CD8-positive, alpha-beta memory T cell (primary cell): ENCODE measurements at regions not wholly inside any gene's neighbourhood (a gene's known extent, or its start where the extent isn't known, plus 50 kb on each side); places are given as distances from the start of the nearest gene placed in this dataset.

Experiments used
- CTCF ChIA-PET: fragments of 350-600 bp; sonication (Branson Sonifier 250); formaldehyde crosslinking; loops from one replicate; lab custom pipeline; 2021; ENCODE audit warnings: antibody characterized with exemption; lab: Charles Lee
- POLR2A ChIA-PET: fragments of 350-600 bp; sonication (Branson Sonifier 250); formaldehyde crosslinking; loops from one replicate; lab custom pipeline; 2021; ENCODE audit warnings: antibody characterized with exemption; lab: Charles Lee
- DNase-seq, 5 donors: peaks; one replicate each; pipeline versions ENCODE4 v3.0.0 to v3.0.0-alpha.2; 2020 to 2022; ENCODE audit warnings: mixed read lengths in 1 of 5
- H3K27ac ChIP-seq: one replicate; pipeline ENCODE4 v1.7.0; 2013; ENCODE audit warnings: low read depth, mild to moderate bottlenecking, low read length, moderate library complexity
- H3K27me3 ChIP-seq: 2 replicates; pipeline ENCODE4 v1.7.0; 2013; ENCODE audit warnings: low read length, mild to moderate bottlenecking; ENCODE audit not compliant: insufficient read depth, poor library complexity, severe bottlenecking
- H3K36me3 ChIP-seq: 2 replicates; pipeline ENCODE4 v1.7.0; 2013; ENCODE audit warnings: mild to moderate bottlenecking, low read length, moderate library complexity; ENCODE audit not compliant: insufficient read depth
- H3K4me1 ChIP-seq: 2 replicates; pipeline ENCODE4 v1.7.0; 2013; ENCODE audit warnings: mild to moderate bottlenecking, low read length, moderate library complexity; ENCODE audit not compliant: insufficient read depth
- H3K4me3 ChIP-seq: 2 replicates; pipeline ENCODE4 v1.7.0; 2013; ENCODE audit warnings: mild to moderate bottlenecking, low read length
- H3K9me3 ChIP-seq: 2 replicates; pipeline ENCODE4 v1.7.0; 2013; ENCODE audit warnings: mild to moderate bottlenecking, low read length
- H3K27ac Mint-ChIP-seq, 8 donors: one replicate each; pipeline ENCODE4 v1.8.0; 2020 to 2021; ENCODE audit warnings: mixed read lengths in 8 of 8, mild to moderate bottlenecking in 6 of 8, inconsistent platforms in 3 of 8, moderate library complexity in 3 of 8
- H3K27me3 Mint-ChIP-seq, 2 donors: one replicate each; pipeline ENCODE4 v1.8.0; 2020 to 2021; ENCODE audit warnings: mixed read lengths in 2 of 2, mild to moderate bottlenecking in 1 of 2, moderate library complexity in 1 of 2
- H3K36me3 Mint-ChIP-seq, 3 donors: one replicate each; pipeline ENCODE4 v1.8.0; 2020 to 2021; ENCODE audit warnings: mixed read lengths in 3 of 3, inconsistent platforms in 1 of 3, mild to moderate bottlenecking in 1 of 3
- H3K4me1 Mint-ChIP-seq, 3 donors: one replicate each; pipeline ENCODE4 v1.8.0; 2020 to 2021; ENCODE audit warnings: mixed read lengths in 3 of 3, inconsistent platforms in 1 of 3, mild to moderate bottlenecking in 1 of 3
- H3K4me3 Mint-ChIP-seq, 7 donors: one replicate each; pipeline ENCODE4 v1.8.0; 2020 to 2021; ENCODE audit warnings: mixed read lengths in 7 of 7, mild to moderate bottlenecking in 6 of 7, moderate library complexity in 4 of 7, inconsistent platforms in 2 of 7
- H3K9me3 Mint-ChIP-seq, 5 donors: one replicate each; pipeline ENCODE4 v1.8.0; 2020 to 2022; ENCODE audit warnings: mixed read lengths in 5 of 5, mild to moderate bottlenecking in 3 of 5, moderate library complexity in 2 of 5, inconsistent platforms in 1 of 5

GRCh38 chr3:137820366-137820765, 56.3 kb downstream of the SOX14 start:
- H3K4me1 Mint-ChIP-seq, result no peaks in the 10 kb centered on the region
- CTCF ChIA-PET, result no interaction called here

GRCh38 chr3:137835096-137835495, 71.0 kb downstream of the SOX14 start:
- POLR2A ChIA-PET, result no interaction called here
- Mint-ChIP-seq H3K9me3 (peaks cover 0 to 4% (median 1%) of the 10 kb centered on the region in 5 donors), H3K27me3 (peaks cover 0 to 3% of the 10 kb centered on the region in 2 donors), H3K36me3 (no peaks in the 10 kb centered on the region), H3K4me1 (no peaks in the 10 kb centered on the region), H3K4me3 (no peak overlapping the region), H3K27ac (no peak overlapping the region)
- Histone ChIP-seq H3K9me3 (no peaks in the 10 kb centered on the region), H3K27ac (no peak overlapping the region), H3K36me3 (no peaks in the 10 kb centered on the region), H3K27me3 (no peaks in the 10 kb centered on the region), H3K4me1 (no peaks in the 10 kb centered on the region), H3K4me3 (no peak overlapping the region)
- CTCF ChIA-PET, result no interaction called here
- no peak for DNase-seq

More at GRCh38 chr3:137820366-137820765, 56.3 kb downstream of the SOX14 start:
- Histone ChIP-seq H3K9me3 (no peaks in the 10 kb centered on the region), H3K4me3 (no peak overlapping the region), H3K36me3 (no peaks in the 10 kb centered on the region), H3K27me3 (no peaks in the 10 kb centered on the region), H3K4me1 (no peaks in the 10 kb centered on the region), H3K27ac (no peak overlapping the region)
- Mint-ChIP-seq H3K9me3 (peaks cover 0 to 4% (median 0%) of the 10 kb centered on the region in 5 donors), H3K4me3 (no peak overlapping the region), H3K27me3 (peaks cover 2 to 5% of the 10 kb centered on the region in 2 donors), H3K27ac (no peak overlapping the region), H3K36me3 (no peaks in the 10 kb centered on the region)
- POLR2A ChIA-PET, result no interaction called here
- DNase-seq, result no peak

- no peaks in the 10 kb centered on the region for H3K4me1 Mint-ChIP-seq
- POLR2A ChIA-PET, result no interaction called here
- H3K27ac ChIP-seq, result no peak overlapping the region
- no peaks in the 10 kb centered on the region for H3K27me3 ChIP-seq
- no peak overlapping the region for H3K4me3 ChIP-seq
- H3K4me1 ChIP-seq, result no peaks in the 10 kb centered on the region
- peaks cover 5 to 7% of the 10 kb centered on the region in 2 donors for H3K27me3 Mint-ChIP-seq
- H3K9me3 Mint-ChIP-seq, result peaks cover 0 to 9% (median 5%) of the 10 kb centered on the region in 5 donors
- no peaks in the 10 kb centered on the region for H3K36me3 Mint-ChIP-seq
- no peaks in the 10 kb centered on the region for H3K9me3 ChIP-seq
- no peak overlapping the region for H3K4me3 Mint-ChIP-seq
- no peak for DNase-seq
- CTCF ChIA-PET, result no interaction called here
- H3K36me3 ChIP-seq, result no peaks in the 10 kb centered on the region
- no peak overlapping the region for H3K27ac Mint-ChIP-seq
Measured at GRCh38 chr3:137845194-137845593, 81.1 kb downstream of the SOX14 start.

GRCh38 chr3:137845666-137846065, 81.6 kb downstream of the SOX14 start:
- no peak overlapping the region for H3K27ac Mint-ChIP-seq
- H3K36me3 Mint-ChIP-seq, result no peaks in the 10 kb centered on the region
- H3K4me1 Mint-ChIP-seq, result no peaks in the 10 kb centered on the region
- Histone ChIP-seq H3K27me3 (no peaks in the 10 kb centered on the region), H3K36me3 (no peaks in the 10 kb centered on the region), H3K4me3 (no peak overlapping the region), H3K9me3 (no peaks in the 10 kb centered on the region), H3K4me1 (no peaks in the 10 kb centered on the region), H3K27ac (no peak overlapping the region)
- H3K9me3 Mint-ChIP-seq, result peaks cover 0 to 9% (median 5%) of the 10 kb centered on the region in 5 donors
- no peak overlapping the region for H3K4me3 Mint-ChIP-seq
- CTCF ChIA-PET, result no interaction called here
- POLR2A ChIA-PET, result no interaction called here
- H3K27me3 Mint-ChIP-seq, result peaks cover 5 to 7% of the 10 kb centered on the region in 2 donors
- no peak for DNase-seq

GRCh38 chr3:137852391-137852830, 88.3 kb downstream of the SOX14 start:
- POLR2A ChIA-PET, result no interaction called here
- no peak overlapping the region for H3K4me3 Mint-ChIP-seq

GRCh38 chr3:137854533-137855261, 90.6 kb downstream of the SOX14 start:
- Histone ChIP-seq H3K4me3 (no peak overlapping the region), H3K36me3 (no peaks in the 10 kb centered on the region), H3K9me3 (no peaks in the 10 kb centered on the region), H3K27me3 (no peaks in the 10 kb centered on the region), H3K4me1 (no peaks in the 10 kb centered on the region), H3K27ac (no peak overlapping the region)
- ChIA-PET POLR2A (no interaction called here), CTCF (no interaction called here)
- H3K36me3 Mint-ChIP-seq, result no peaks in the 10 kb centered on the region
- H3K9me3 Mint-ChIP-seq, result peaks cover 0 to 6% (median 0%) of the 10 kb centered on the region in 5 donors
- no peak for DNase-seq
- H3K4me1 Mint-ChIP-seq, result no peaks in the 10 kb centered on the region
- H3K27ac Mint-ChIP-seq, result no peak overlapping the region
- no peaks in the 10 kb centered on the region for H3K27me3 Mint-ChIP-seq
- H3K4me3 Mint-ChIP-seq, result no peak overlapping the region

More at GRCh38 chr3:137852391-137852830, 88.3 kb downstream of the SOX14 start:
- H3K4me1 ChIP-seq, result no peaks in the 10 kb centered on the region
- no peaks in the 10 kb centered on the region for H3K36me3 ChIP-seq
- Mint-ChIP-seq H3K36me3 (no peaks in the 10 kb centered on the region), H3K27ac (no peak overlapping the region), H3K27me3 (peaks cover 0 to 3% of the 10 kb centered on the region in 2 donors), H3K9me3 (peaks cover 0 to 9% (median 0%) of the 10 kb centered on the region in 5 donors), H3K4me1 (no peaks in the 10 kb centered on the region)
- H3K27ac ChIP-seq, result no peak overlapping the region
- no peak overlapping the region for H3K4me3 ChIP-seq
- no peaks in the 10 kb centered on the region for H3K9me3 ChIP-seq
- no peak for DNase-seq
- CTCF ChIA-PET, result no interaction called here
- H3K27me3 ChIP-seq, result no peaks in the 10 kb centered on the region

GRCh38 chr3:137866001-137866400, 101.9 kb downstream of the SOX14 start:
- ChIA-PET CTCF (no interaction called here), POLR2A (no interaction called here)
- H3K4me1 ChIP-seq, result no peaks in the 10 kb centered on the region
- H3K9me3 Mint-ChIP-seq, result peaks cover 2 to 22% (median 11%) of the 10 kb centered on the region in 5 donors
- no peak overlapping the region for H3K27ac Mint-ChIP-seq
- H3K36me3 ChIP-seq, result no peaks in the 10 kb centered on the region
- H3K4me3 ChIP-seq, result no peak overlapping the region
- peaks cover 0 to 6% of the 10 kb centered on the region in 2 donors for H3K27me3 Mint-ChIP-seq
- no peaks in the 10 kb centered on the region for H3K4me1 Mint-ChIP-seq
- peaks cover 0 to 1% (median 0%) of the 10 kb centered on the region in 3 donors for H3K36me3 Mint-ChIP-seq
- no peak overlapping the region for H3K27ac ChIP-seq
- H3K9me3 ChIP-seq, result no peaks in the 10 kb centered on the region
- no peak for DNase-seq
- H3K27me3 ChIP-seq, result no peaks in the 10 kb centered on the region
- H3K4me3 Mint-ChIP-seq, result no peak overlapping the region

GRCh38 chr3:137866933-137867332, 102.8 kb downstream of the SOX14 start:
- no peak overlapping the region for H3K4me3 ChIP-seq
- CTCF ChIA-PET, result no interaction called here
- H3K9me3 ChIP-seq, result no peaks in the 10 kb centered on the region
- Mint-ChIP-seq H3K4me3 (no peak overlapping the region), H3K36me3 (peaks cover 0 to 1% (median 0%) of the 10 kb centered on the region in 3 donors), H3K9me3 (peaks cover 9 to 28% (median 18%) of the 10 kb centered on the region in 5 donors), H3K27me3 (peaks cover 0 to 6% of the 10 kb centered on the region in 2 donors), H3K4me1 (no peaks in the 10 kb centered on the region), H3K27ac (no peak overlapping the region)
- no peaks in the 10 kb centered on the region for H3K36me3 ChIP-seq
- no peak for DNase-seq
- POLR2A ChIA-PET, result no interaction called here
- H3K27me3 ChIP-seq, result no peaks in the 10 kb centered on the region
- H3K27ac ChIP-seq, result no peak overlapping the region
- H3K4me1 ChIP-seq, result no peaks in the 10 kb centered on the region
